DND-41 (cell line): ENCODE measurements at regions not wholly inside any gene's neighbourhood (a gene's known extent, or its start where the extent isn't known, plus 50 kb on each side); places are given as distances from the start of the nearest gene placed in this dataset.

Source experiments
- EZH2 ChIP-seq: IDR thresholded peaks from 3 replicates; pipeline ENCODE4 v1.6.1; 2012; ENCODE audit warnings: borderline replicate concordance, low read depth, mild to moderate bottlenecking, moderate library complexity, low read length, inconsistent platforms; ENCODE audit not compliant: severe bottlenecking
- TF ChIP-seq, protein P1 (sequence below): IDR thresholded peaks from 2 replicates; pipeline ENCODE4 v1.5.1; 2012; ENCODE audit warnings: borderline replicate concordance, low read length, moderate library complexity, mild to moderate bottlenecking; ENCODE audit not compliant: poor library complexity, severe bottlenecking; ENCODE audit errors: extremely low read depth

GRCh38 chrX:39690541-39691415 is 407.0 kb downstream of the BCOR start:
- no peak for TF ChIP-seq EZH2
- TF ChIP-seq, protein P1, sequence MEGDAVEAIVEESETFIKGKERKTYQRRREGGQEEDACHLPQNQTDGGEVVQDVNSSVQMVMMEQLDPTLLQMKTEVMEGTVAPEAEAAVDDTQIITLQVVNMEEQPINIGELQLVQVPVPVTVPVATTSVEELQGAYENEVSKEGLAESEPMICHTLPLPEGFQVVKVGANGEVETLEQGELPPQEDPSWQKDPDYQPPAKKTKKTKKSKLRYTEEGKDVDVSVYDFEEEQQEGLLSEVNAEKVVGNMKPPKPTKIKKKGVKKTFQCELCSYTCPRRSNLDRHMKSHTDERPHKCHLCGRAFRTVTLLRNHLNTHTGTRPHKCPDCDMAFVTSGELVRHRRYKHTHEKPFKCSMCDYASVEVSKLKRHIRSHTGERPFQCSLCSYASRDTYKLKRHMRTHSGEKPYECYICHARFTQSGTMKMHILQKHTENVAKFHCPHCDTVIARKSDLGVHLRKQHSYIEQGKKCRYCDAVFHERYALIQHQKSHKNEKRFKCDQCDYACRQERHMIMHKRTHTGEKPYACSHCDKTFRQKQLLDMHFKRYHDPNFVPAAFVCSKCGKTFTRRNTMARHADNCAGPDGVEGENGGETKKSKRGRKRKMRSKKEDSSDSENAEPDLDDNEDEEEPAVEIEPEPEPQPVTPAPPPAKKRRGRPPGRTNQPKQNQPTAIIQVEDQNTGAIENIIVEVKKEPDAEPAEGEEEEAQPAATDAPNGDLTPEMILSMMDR, result no peak
